Gastrocnemius medialis (tissue), 4 donors: ENCODE measurements at regions not wholly inside any gene's neighbourhood (a gene's known extent, or its start where the extent isn't known, plus 50 kb on each side); places are given as distances from the start of the nearest gene placed in this dataset.

Experiments used
- ATAC-seq, 2 donors: fragments of 150-250 bp; one replicate each; pipeline ENCODE4 v1.9.1; 2016
- DNase-seq, 2 donors: peaks; one replicate each; pipeline ENCODE4 v3.0.0-alpha.2; 2019
- H3K27ac ChIP-seq, 4 donors: fragments of 200-600 bp; sonication (generic); 1 replicate in 1 of 4; 2 replicates in 3 of 4; pipeline ENCODE4 v1.5.1; 2016 to 2018; ENCODE audit warnings: mild to moderate bottlenecking in 2 of 4, moderate library complexity in 1 of 4
- H3K27me3 ChIP-seq, 3 donors: fragments of 200-600 bp; sonication (generic) in 2 of 3; 1 replicate in 1 of 3; 2 replicates in 2 of 3; pipeline versions ENCODE4 v1.5.1 to v1.6.0; 2016 to 2019; ENCODE audit warnings: mild to moderate bottlenecking in 1 of 3, moderate library complexity in 1 of 3
- H3K36me3 ChIP-seq, 2 donors: fragments of 200-600 bp; sonication (generic) in 1 of 2; one replicate each; pipeline ENCODE4 v1.5.1; 2017 to 2018
- H3K4me1 ChIP-seq, 2 donors: fragments of 200-600 bp; sonication (generic) in 1 of 2; one replicate each; pipeline ENCODE4 v1.5.1; 2016 to 2017; ENCODE audit warnings: mild to moderate bottlenecking in 2 of 2
- H3K4me3 ChIP-seq, 4 donors: fragments of 200-600 bp; sonication (generic) in 3 of 4; 1 replicate in 1 of 4; 2 replicates in 3 of 4; pipeline ENCODE4 v1.5.1; 2016 to 2019; ENCODE audit warnings: mild to moderate bottlenecking in 2 of 4
- H3K9me3 ChIP-seq, 3 donors: fragments of 200-600 bp; sonication (generic) in 2 of 3; 1 replicate in 1 of 3; 2 replicates in 2 of 3; pipeline ENCODE4 v1.5.1; 2016 to 2019
- CTCF ChIP-seq, 5 experiments: fragments of 450-650 bp in 3 of 5; fragments of 200-600 bp in 2 of 5; sonication (generic) in 2 of 5; IDR thresholded peaks in 4 of 5; conservative IDR thresholded peaks in 1 of 5; 1 replicate in 4 of 5; 2 replicates in 1 of 5; pipeline ENCODE4 v1.5.1; 2016 to 2019; ENCODE audit warnings: antibody characterized with exemption in 5 of 5, mild to moderate bottlenecking in 3 of 5, moderate library complexity in 3 of 5
- POLR2A ChIP-seq, 2 donors: fragments of 450-650 bp; IDR thresholded peaks; one replicate each; pipeline ENCODE4 v1.6.1; 2017; ENCODE audit warnings: antibody characterized with exemption in 2 of 2, mild to moderate bottlenecking in 2 of 2, moderate library complexity in 2 of 2
- in situ Hi-C, 4 donors: fragments of 200-750 bp; cut with MboI; loops; one replicate each; pipeline versions ENCODE4 v1.15.0 to v1.8.0; 2017; ENCODE audit warnings: low sequenced_read_pairs in 4 of 4
- intact Hi-C: fragments of 100-400 bp; cut with DNase I; formaldehyde crosslinking; loops from one replicate; pipeline ENCODE4 v1.15.1; 2023; ENCODE audit warnings: low total_unique reads

DNA sequence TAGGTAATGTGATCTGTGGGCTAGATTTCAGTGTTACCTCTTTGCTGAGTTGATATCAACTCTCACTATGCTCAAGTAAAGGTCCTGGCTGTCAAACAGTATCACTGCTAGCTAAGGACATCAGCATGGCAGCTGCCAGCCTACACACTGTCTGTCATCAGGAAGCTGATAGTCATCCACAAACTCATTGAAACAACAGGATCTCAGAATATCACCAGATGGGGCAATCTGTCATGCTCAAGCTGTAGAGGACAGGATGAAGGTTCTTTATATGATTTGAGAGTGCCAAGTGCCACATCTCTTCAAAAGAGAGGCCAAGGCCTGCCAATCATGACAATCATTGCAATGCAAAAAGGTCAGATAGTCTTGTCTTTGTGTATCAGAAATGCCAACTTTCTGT lies 811.5 kb upstream of the SEL1L start:
- H3K4me1 ChIP-seq: no peaks in the 10 kb centered on the region
- in situ Hi-C loops: no loop called here
- H3K9me3 ChIP-seq: no peaks in the 10 kb centered on the region
- ATAC-seq: no peak
- no peaks in the 10 kb centered on the region for H3K36me3 ChIP-seq
- no peak for DNase-seq
- no peak overlapping the region for H3K27ac ChIP-seq
- TF ChIP-seq CTCF (IDR thresholded peaks at IDR 0.05 in 4 of 5, conservative IDR thresholded peaks at IDR 0.05 in 1 of 5) (no peak), POLR2A (IDR thresholded peaks at IDR 0.05) (no peak)
- H3K27me3 ChIP-seq: no peaks in the 10 kb centered on the region
- no peak overlapping the region for H3K4me3 ChIP-seq
- intact Hi-C loops: no loop called here

- Histone ChIP-seq H3K9me3 (no peaks in the 10 kb centered on the region), H3K4me3 (no peak overlapping the region), H3K36me3 (no peaks in the 10 kb centered on the region), H3K27me3 (no peaks in the 10 kb centered on the region), H3K4me1 (no peaks in the 10 kb centered on the region), H3K27ac (no peak overlapping the region)
- no peak for TF ChIP-seq POLR2A (IDR thresholded peaks at IDR 0.05)
- no peak for TF ChIP-seq CTCF (IDR thresholded peaks at IDR 0.05 in 4 of 5, conservative IDR thresholded peaks at IDR 0.05 in 1 of 5)
- in situ Hi-C loops (no loop called here), intact Hi-C loops (no loop called here)
- DNase-seq (no peak), ATAC-seq (no peak)
These were observed 820.5 kb upstream of the SEL1L start for GRCh38 chr14:82354126-82354525.

DNA sequence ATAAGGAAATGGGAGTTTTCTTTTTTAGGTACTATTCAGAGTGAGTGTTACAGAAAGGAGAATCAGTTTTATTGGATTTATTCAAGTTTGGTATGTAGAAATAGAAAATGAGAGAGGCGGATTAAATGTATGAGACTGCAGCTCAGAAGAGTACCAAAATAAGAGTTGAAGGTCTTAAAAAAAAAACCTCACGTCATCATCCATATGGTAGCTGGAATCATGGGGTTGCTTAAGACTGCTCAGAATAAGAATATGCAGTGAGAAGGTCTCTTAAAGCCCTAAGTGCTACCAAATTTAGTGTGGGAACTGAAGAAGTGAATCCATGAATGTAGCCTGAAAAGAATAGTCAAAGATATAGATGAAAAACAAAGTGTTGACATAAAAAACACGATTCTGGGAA lies 825.5 kb upstream of the SEL1L start:
- Histone ChIP-seq H3K9me3 (no peaks in the 10 kb centered on the region), H3K27ac (no peak overlapping the region), H3K4me3 (no peak overlapping the region), H3K27me3 (no peaks in the 10 kb centered on the region), H3K4me1 (no peaks in the 10 kb centered on the region), H3K36me3 (no peaks in the 10 kb centered on the region)
- DNase-seq: no peak
- no peak for TF ChIP-seq POLR2A (IDR thresholded peaks at IDR 0.05)
- TF ChIP-seq CTCF (IDR thresholded peaks at IDR 0.05 in 4 of 5, conservative IDR thresholded peaks at IDR 0.05 in 1 of 5): no peak
- ATAC-seq: no peak
- intact Hi-C loops: no loop called here
- in situ Hi-C loops: no loop called here

DNA sequence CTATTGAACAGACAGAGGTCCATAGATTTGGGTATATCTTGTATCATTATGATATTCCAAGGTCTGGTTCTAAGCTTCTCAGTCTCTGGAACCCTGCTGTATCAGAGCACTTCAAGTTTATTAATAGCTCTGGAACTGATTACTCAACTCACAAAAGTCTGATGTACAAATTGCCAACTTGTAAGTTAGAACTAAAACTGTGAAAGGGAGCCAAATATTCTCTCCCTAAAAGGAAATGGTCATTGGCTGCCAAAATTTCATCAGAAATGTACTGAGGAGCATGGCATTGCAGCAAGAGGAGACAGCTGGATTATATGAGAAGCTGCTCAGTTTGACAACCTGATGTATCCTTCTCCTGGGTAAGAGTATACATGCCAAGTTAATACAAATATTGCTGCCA lies 828.8 kb upstream of the SEL1L start:
- Histone ChIP-seq H3K27me3 (no peaks in the 10 kb centered on the region), H3K36me3 (no peaks in the 10 kb centered on the region), H3K9me3 (no peaks in the 10 kb centered on the region), H3K4me3 (no peak overlapping the region), H3K27ac (no peak overlapping the region), H3K4me1 (no peaks in the 10 kb centered on the region)
- TF ChIP-seq CTCF (IDR thresholded peaks at IDR 0.05 in 4 of 5, conservative IDR thresholded peaks at IDR 0.05 in 1 of 5): no peak
- TF ChIP-seq POLR2A (IDR thresholded peaks at IDR 0.05): no peak
- in situ Hi-C loops (no loop called here), intact Hi-C loops (no loop called here)
- DNase-seq: peak in 1 of 2 donors; percentile 11
- ATAC-seq: peak; percentile 92 to 97

GRCh38 chr14:82365471-82365870 lies 831.8 kb upstream of the SEL1L start:
- Histone ChIP-seq H3K4me3 (no peak overlapping the region), H3K36me3 (no peaks in the 10 kb centered on the region), H3K9me3 (no peaks in the 10 kb centered on the region), H3K27me3 (no peaks in the 10 kb centered on the region), H3K27ac (no peak overlapping the region), H3K4me1 (no peaks in the 10 kb centered on the region)
- intact Hi-C loops (no loop called here), in situ Hi-C loops (no loop called here)
- no peak for ATAC-seq
- DNase-seq: no peak
- TF ChIP-seq POLR2A (IDR thresholded peaks at IDR 0.05): no peak
- no peak for TF ChIP-seq CTCF (IDR thresholded peaks at IDR 0.05 in 4 of 5, conservative IDR thresholded peaks at IDR 0.05 in 1 of 5)
